GM12878 (cell line): ENCODE measurements at regions not wholly inside any gene's neighbourhood (a gene's known extent, or its start where the extent isn't known, plus 50 kb on each side); places are given as distances from the start of the nearest gene placed in this dataset.
A peak's percentile ranks its signal among the peaks of the same experiment; 100 is the strongest.
"Not testable (repeated sequence)": the region's sequence is repeated elsewhere in the genome, so short reads cannot be mapped to it uniquely, and the experiment has no call there.

Experiments
- ATAC-seq: fragments of 200-7000 bp; cut with Tn5 transposase; 3 replicates; pipeline ENCODE4 v1.9.1; 2020; ENCODE audit warnings: mild to moderate bottlenecking, moderate library complexity
- BruUV-seq: library from RNA; stranded (reverse); fragments of 400-500 nt; replicated peaks from 2 replicates; lab custom pipeline; 2021; lab: Mats Ljungman, UMichigan
- CTCF ChIA-PET: fragments of 300-600 bp; sonication (Branson Sonifier 250); formaldehyde crosslinking; extraction: SDS; loops from one replicate; lab custom pipeline; 2021; ENCODE audit warnings: inconsistent platforms; lab: Yijun Ruan, JAX
- POLR2A ChIA-PET: fragments of 350-600 bp; formaldehyde crosslinking; extraction: SDS; loops from one replicate; lab custom pipeline; 2021; ENCODE audit warnings: inconsistent platforms; lab: Charles Lee
- RAD21 ChIA-PET: fragments of 300-600 bp; sonication (Branson Sonifier 250); formaldehyde crosslinking; loops from one replicate; lab custom pipeline; 2023; ENCODE audit warnings: antibody characterized with exemption; ENCODE audit not compliant: unreplicated experiment; lab: Charles Lee
- SMC1A ChIA-PET: fragments of 300-600 bp; sonication (Branson Sonifier 250); formaldehyde crosslinking; loops from one replicate; lab custom pipeline; 2023; ENCODE audit not compliant: unreplicated experiment, uncharacterized antibody; lab: Charles Lee
- DNase-seq: peaks from one replicate; pipeline ENCODE4 v3.0.0-alpha.2; 2011; ENCODE audit warnings: low read depth, low spot score
- FAIRE-seq: peaks from 3 replicates; lab custom pipeline; 2011; peaks lifted over from hg19 to GRCh38; lab: Jason Lieb, UNC
- H2AFZ ChIP-seq: 2 replicates; pipeline ENCODE4 v1.6.0; 2011; ENCODE audit warnings: low read depth, low read length, control low read depth; ENCODE audit not compliant: control insufficient read depth
- H3K27ac ChIP-seq: 2 replicates; pipeline ENCODE4 v1.5.1; 2011; ENCODE audit warnings: control low read depth; ENCODE audit not compliant: control insufficient read depth, insufficient read depth
- H3K27me3 ChIP-seq, 2 experiments: replicated peaks in 1 of 2; 2 replicates each; pipeline versions ENCODE4 v1.6.0 to v1.6.1; 2011; ENCODE audit warnings: low read length in 1 of 2; ENCODE audit not compliant: control insufficient read depth in 2 of 2, insufficient read depth in 2 of 2
- H3K36me3 ChIP-seq, 2 experiments: 2 replicates each; pipeline ENCODE4 v1.5.1; 2011; ENCODE audit warnings: low read length in 1 of 2; ENCODE audit not compliant: control insufficient read depth in 2 of 2, insufficient read depth in 2 of 2
- H3K4me1 ChIP-seq: 2 replicates; pipeline ENCODE4 v1.6.1; 2011; ENCODE audit warnings: mild to moderate bottlenecking, low read length, moderate library complexity, mixed read lengths; ENCODE audit not compliant: control insufficient read depth, insufficient read depth
- H3K4me2 ChIP-seq: 2 replicates; pipeline ENCODE4 v1.6.0; 2011; ENCODE audit warnings: control low read depth; ENCODE audit not compliant: control insufficient read depth, insufficient read depth
- H3K4me3 ChIP-seq: fragments of 200-600 bp; sonication (generic); 2 replicates; pipeline ENCODE4 v1.5.1; 2016
- H3K79me2 ChIP-seq: 2 replicates; pipeline ENCODE4 v1.6.0; 2011; ENCODE audit warnings: low read length; ENCODE audit not compliant: control insufficient read depth, insufficient read depth
- H3K9ac ChIP-seq: 2 replicates; pipeline ENCODE4 v1.8.0; 2011; ENCODE audit warnings: low read length, control low read depth, mixed read lengths; ENCODE audit not compliant: control insufficient read depth, insufficient read depth
- H3K9me3 ChIP-seq: replicated peaks from 3 replicates; pipeline ENCODE4 v1.5.1; 2011; ENCODE audit warnings: mild to moderate bottlenecking, low read length; ENCODE audit not compliant: control insufficient read depth, insufficient read depth
- H4K20me1 ChIP-seq: 2 replicates; pipeline ENCODE4 v1.6.0; 2011; ENCODE audit not compliant: control insufficient read depth, insufficient read depth
- SPI1 ChIP-seq: IDR thresholded peaks from 2 replicates; pipeline ENCODE4 v1.6.1; 2011; ENCODE audit warnings: low read depth, mild to moderate bottlenecking, low read length, moderate library complexity, borderline replicate concordance; ENCODE audit not compliant: insufficient read depth
- WGBS: methylation state at CpG from one replicate; pipeline ENCODE4 v1.1.6; 2016; ENCODE audit warnings: low lambda C conversion rate; ENCODE audit not compliant: insufficient replicate concordance, insufficient coverage; ENCODE audit errors: missing lambda C conversion rate; 5-methylcytosine and 5-hydroxymethylcytosine counted together
- in situ Hi-C: fragments of 300-500 bp; cut with MboI; formaldehyde crosslinking; loops from 9 replicates; pipeline ENCODE4 v1.14.3; 2018; ENCODE audit warnings: mixed read lengths
- intact Hi-C: fragments of 100-400 bp; cut with micrococcal nuclease; formaldehyde crosslinking; loops from one replicate; pipeline ENCODE4 v1.14.2; 2022; ENCODE audit not compliant: unreplicated experiment

- BruUV-seq, H3K4me3 ChIP-seq, POLR2A ChIA-PET: not testable (repeated sequence)
These were observed 50.4 kb upstream of the DIPK2A start for GRCh38 chr3:143921176-143921575.

More at GRCh38 chr3:143921176-143921575, 50.4 kb upstream of the DIPK2A start:
- TF ChIP-seq SPI1, result peak; percentile 18; the same call in 1 of the 2 replicates
- RAD21 ChIA-PET, H3K79me2 ChIP-seq, H4K20me1 ChIP-seq, DNase-seq, in situ Hi-C loops, H3K27me3 ChIP-seq, ATAC-seq, CTCF ChIA-PET, H2AFZ ChIP-seq, intact Hi-C loops, H3K27ac ChIP-seq, FAIRE-seq, H3K9ac ChIP-seq, SMC1A ChIA-PET, H3K36me3 ChIP-seq, H3K9me3 ChIP-seq, H3K4me2 ChIP-seq: not testable (repeated sequence)
- H3K4me1 ChIP-seq, result peaks cover 11% of the 10 kb centered on the region
- WGBS, result 100% methylated on average over 1 of the region's 1 CpG
